ENCODE measurements at regions not wholly inside any gene's neighbourhood (a gene's known extent, or its start where the extent isn't known, plus 50 kb on each side); places are given as distances from the start of the nearest gene placed in this dataset.
"Not testable (repeated sequence)": the region's sequence is repeated elsewhere in the genome, so short reads cannot be mapped to it uniquely, and the experiment has no call there.

DNA sequence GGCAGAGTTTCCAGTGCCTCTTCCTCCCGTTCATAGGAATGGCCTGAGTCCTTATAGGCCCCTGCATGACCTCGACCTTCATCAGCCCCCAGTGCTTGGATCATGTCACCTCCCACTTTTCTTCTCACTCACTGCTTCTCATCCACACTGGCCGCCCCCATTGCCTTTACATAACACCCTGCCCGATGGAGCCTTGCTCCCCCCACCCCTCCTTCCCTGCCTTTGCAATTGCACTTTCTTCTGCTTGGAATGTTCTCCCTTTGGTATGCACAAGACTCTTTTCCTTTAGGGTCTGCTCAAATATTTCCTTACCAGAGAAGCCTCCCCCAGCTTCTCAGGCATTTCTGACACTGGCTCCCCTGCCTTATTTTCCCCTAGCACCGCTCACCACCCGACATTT, 125.2 kb upstream of the KCNJ6 start:
- no peak for DNase-seq

DNA sequence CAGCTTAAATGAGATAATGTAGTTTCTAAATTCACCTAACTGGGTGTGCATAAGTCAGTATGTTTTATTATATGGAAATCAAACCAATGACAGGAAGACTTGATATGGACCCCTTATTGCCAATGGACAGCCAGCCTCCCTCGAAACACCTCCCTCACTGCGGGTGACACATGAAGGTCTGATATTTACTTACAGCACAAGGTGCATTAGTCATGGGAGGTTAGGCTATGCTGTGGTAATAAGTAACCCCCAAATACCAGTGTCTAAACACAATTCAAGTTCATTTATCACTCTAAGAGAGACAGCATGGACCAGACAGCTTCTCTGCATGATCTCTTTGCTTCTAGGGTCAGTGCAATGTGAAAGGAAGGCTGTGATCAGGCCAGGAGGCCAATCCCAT, 126.0 kb upstream of the KCNJ6 start:
- DNase-seq, result no peak

DNA sequence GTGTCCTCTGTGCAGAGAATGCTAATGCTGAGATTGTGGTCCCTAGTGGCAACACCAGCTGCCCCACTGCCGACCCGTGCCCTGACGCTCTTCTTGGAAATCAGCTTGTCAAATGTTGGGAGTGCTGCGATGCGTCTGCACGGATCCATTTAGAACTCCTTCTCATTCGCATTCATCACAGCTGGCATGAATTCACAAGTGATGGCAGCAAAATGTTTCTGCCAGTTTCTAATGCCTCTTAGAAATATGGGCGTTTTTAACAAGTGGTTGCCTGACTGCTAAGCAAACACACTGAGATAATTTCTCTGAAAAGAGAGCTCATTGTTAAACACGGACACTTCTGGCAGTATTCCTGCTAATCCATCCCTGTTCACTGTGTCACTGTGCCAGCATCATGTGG, 131.9 kb upstream of the KCNJ6 start:
- DNase-seq, result no peak

DNA sequence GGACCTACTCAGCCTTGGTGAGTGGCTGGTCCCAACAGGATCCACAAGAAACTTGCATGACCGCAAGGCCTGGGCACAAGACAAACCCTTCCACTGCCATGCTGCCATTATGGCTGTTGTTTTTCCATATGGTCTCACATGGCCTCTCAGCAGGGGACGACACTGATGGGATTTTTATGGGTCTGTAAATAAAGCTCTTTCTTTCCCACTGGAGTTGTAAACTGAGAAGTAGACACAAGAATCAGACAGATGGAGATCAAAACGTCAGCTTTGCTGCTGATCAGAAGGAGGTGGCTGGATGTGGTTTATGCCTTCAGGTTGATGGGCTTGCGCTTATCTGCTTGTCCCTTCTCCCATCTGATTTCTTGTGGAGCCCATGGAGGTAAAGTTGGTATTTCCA, 138.1 kb upstream of the KCNJ6 start:
- DNase-seq, result no peak

DNA sequence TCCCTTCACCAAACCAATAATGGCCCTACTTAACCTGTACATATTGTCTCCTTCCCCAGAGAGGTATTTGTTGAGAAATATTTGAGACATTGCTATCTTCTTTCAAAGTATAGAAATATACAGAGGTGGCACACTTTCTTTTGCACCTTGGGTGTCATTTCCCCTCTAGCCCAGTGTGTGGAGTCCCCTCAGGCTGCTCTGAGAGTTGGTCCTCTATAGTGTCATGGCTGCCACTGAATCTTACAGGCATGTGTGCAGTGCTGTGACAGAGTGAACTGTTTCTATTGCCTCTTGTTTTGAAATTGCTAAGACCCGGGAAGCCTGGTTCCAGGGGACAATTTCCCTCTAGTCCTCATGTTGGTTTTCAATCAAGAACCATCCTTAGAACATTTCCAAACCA, 140.2 kb upstream of the KCNJ6 start:
- no peak for DNase-seq

DNA sequence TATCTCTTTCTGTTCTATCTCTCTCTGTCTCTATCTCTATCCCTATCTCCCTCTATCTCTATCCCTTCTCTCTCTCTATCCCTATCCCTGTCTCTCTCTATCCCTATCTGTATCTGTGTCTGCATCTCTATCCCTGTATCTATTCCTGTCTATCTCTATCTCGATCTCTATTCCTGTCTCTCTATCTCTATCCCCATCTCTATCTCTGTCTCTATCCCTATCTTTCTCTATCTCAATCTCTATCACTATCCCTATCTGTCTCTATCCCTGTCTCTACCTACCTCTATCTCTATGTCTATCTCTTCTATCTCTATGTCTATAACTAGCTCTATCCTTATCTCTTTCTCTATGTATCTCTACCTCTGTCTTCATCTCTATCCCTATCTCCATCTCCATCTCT, 141.4 kb upstream of the KCNJ6 start:
- DNase-seq, result no peak

DNA sequence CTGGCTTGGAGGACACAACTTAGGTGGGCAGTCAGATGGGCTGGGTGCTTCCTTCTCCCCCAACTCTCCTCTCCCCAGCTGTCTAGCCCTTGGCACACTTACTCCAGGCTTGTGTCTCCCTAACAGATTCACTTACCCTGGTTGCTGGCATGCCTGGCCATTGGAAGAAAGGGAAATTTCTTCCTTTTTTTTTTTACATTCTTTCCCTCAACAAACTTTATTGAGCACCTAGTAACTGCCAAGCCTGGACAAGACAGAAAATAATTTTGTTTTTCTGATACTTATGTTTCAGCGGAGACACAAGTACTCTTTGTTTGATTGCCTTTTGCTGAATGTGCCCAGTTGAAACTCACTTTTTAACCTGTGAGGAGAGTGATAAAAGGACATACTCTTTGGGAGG, 144.3 kb upstream of the KCNJ6 start:
- DNase-seq, result no peak

DNA sequence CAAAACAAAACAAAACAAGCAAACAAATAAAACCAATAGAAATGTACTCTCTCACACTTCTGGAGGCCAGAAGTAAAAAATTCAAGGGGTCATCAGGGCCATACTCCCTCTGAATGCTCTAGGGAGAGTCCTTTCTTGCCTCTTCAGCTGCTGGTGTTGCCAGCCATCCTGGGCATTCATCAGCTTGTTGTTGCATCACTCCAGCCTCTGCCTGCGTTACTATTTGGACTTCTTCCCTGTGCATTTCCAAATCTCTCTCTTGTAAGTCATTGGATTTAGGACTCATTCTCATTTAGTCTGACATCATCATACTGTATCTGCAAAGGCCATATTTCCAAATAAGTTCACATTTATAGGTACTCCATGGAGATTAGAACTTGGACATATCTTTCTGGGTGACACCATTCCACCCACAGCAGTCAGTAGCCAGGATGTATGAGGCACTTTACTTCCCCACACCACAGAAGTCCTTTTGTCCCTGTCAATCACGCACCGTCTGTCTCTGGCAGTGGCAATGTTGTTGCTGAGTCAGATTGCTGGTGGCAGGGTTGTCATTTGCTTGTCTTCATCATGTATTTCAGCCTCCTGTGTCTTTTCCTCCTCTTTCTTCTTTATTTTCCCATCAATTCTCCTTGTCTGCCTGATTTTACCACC, 151.0 kb upstream of the KCNJ6 start:
- DNase-seq, result no peak

DNA sequence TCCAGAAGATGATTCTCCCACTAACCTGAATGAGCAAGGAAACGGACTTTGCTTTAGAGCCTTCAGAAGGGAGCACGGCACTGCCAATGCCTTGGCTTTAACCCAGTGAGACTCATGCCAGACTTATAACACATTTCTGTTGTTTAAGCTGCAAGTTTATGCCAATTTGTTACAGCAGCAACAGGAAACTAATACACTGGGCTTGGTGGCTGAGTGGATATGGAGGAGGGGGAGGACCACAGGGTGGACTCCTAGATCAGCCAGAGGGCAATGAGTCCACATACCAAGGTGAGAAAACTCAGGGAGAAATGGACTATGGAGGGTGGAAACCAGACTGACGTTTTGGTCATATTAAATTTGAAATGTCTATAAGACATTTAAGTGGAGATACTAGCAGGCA, 156.2 kb upstream of the KCNJ6 start:
- DNase-seq, result no peak

DNA sequence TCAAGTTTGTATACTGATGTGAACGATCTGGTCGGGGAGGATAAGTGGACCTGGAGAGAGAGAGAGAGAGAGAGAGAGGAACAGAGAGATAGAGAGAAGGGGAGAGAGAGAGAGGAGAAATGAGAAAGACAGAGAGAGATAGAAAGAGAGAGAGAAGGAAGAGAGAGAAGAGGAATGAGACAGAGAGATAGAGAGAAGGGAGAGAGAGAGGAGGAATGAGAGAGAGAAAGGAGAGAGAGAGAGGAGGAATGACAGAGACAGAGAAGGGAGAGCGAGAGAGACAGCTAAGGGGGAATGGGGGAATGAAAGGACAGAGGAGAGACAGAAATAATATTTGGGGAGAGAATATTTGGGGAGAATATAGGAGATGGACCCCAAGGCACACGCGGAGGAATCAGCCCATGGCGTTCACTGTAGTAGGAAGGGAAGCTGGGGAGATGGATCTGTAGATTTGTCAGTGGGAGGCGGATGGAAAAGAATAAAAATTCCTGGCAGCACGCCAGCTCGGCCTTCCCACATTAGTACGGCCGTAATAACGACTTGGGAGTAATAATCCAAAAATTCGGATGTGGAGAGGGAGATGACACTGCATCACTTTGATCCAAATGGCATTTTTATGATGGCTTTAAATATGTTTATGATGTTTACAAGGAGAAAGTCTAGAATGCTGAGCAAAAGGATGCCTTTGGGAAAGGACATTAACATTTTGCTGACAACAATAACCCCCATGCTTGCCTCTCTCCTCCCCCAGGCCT, 159.8 kb upstream of the KCNJ6 start:
- DNase-seq, result no peak

DNA sequence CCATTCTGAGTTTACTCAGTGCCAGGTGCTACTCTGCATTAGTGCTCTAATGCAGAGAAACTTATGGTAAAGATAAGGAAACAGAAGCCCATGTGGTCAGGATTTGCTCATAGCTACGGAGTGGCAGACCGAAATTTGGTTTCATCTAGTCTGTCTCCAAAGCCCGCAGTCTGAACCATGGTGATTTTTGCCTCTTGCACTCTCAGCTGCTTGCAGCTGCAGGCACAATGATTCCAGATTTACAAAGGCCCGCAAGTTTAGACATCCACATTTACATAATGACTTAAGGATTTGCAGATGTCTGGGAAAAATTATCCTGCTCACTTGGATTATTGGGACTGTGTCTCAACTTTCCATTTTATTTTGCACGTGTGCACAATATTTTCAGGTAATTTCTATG, 161.3 kb upstream of the KCNJ6 start:
- DNase-seq, result no peak

DNA sequence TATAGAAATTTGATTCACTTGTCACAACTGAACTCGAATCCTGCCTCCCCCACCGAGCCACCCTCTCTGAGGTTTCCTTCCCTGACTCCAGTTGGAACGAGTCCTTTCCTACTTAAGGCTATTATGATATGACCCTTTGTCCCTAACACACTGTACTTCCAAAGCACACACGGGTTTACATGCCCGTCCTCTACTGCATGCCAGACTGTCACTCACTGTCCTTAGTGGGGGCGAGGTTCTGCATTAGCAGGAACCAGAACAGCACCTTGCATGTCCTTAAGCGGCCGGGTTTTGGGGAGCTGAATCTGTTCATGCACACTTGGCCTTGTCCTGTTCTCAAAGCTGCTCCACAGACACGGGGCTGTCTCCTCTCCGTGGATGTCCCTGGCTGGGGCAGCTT, 164.6 kb upstream of the KCNJ6 start:
- no peak for DNase-seq

DNA sequence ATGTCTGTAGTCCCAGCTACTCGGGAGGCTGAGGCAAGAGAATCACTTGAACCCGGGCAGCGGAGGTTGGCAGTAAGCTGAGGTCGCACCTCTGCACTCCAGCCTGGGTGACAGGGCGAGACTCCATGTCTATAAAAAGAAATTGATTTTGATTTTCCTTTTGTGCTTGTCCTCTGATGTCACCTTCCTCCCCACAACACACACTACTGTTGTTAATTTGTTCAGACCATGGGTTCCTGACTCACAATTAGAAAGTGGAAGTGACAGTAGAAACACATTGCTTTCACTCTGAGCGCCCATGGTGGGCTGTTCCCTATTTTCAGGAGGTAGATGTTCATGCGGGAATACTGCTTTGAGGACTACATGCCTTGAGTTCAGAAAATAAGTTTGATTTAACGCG, 165.5 kb upstream of the KCNJ6 start:
- no peak for DNase-seq

DNA sequence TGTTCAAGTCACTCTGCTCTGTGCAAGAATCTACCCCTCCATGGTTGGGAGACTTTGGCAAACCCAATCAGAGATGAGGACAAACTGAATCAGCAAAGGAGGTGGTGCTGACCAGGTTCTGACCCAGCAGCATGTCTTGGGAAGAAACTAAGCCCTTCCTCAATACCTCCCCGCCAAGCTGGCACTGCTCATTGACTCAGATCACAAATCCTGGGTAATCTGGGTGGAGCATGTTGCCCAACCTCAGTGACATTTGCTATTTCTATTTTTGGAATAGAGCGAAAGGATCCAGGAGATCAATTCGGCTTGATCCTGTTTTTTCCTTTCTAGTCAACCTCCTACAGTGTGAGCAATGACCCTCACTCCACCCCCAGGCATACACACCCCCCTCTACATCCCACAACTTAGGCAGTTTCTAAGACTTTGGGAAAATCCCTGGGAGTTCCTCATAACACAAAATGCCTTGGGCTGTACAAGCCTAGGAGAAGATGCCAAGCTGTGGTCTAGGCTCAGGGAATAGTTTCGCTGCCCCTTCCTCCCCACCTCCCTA, 166.8 kb upstream of the KCNJ6 start:
- no peak for DNase-seq

DNA sequence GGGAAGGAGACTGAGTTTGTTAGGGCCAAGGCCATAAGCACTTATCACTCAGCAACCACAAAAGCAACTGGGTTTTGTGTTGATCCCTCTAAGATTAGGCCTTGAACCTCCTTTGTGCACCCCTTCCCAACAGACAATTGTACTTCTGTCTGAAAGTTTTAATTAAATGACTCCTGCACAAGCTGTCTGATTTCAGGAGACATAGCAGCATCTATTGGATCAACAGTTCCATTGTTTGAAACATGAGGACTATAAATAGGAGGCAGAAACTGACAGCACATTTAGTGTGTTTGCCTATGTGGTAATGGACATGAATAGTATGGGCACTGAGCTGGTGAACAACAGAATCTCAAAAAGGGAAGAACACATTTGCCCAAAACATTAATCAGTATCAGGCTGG, 167.3 kb upstream of the KCNJ6 start:
- no peak for DNase-seq

DNA sequence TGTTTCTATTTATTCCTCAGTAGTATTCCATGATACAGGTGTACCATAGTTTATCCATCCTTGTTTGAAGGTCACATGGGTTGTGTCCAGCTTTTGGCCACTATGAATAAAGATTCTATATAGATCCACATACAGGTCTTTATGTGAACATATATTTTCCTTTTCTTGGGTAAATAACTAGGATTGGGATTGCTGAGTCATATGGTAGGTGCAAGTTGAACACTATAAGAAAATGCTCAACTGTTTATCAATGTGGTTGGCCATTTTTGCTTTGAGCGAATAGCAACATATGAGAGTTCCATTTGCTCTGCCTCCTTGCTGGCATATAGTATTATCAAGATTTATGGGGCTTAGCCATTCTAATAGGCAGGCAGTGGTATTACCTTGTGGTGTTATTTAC, 170.2 kb upstream of the KCNJ15 start:
- no peak for DNase-seq

DNA sequence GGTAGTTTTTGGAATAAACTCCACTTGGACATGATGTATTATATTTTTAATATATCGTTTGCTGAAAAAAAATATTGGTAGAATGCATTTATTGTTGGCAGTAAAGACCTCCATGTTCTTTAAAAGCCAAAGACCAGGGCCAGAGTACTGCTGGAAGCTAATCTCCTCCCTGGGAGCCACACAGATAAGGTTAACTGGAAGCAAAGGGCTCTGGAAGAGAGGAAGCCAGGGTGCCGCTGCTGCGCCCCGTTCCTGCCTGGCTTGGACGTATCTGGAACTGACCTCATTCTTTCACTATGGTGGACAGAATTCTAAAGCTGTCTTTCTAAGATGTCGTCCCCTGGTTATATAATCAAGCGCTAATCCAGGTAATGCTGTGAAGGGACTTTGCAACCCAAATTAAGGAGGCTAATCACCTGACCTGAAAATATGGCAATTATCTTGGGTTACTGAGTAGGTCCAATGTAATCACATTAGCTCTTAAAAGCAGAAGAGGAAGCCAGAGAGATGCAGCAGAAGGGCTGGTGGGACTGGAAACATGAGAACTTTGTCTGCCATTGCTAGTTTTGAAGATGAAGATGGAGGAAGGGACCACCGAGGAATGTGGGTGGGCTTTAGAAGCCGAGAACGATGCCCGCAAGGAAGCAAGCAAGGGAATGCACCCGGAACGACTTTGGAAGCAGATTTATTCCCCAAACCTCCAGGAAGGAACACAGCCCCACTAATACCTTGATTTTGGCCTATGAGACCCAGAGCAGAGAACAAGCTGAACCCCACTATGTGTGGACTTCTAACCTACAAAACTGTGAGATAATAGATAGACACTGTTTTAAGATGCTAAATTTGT, 167.7 kb upstream of the KCNJ15 start:
- DNase-seq, result no peak

DNA sequence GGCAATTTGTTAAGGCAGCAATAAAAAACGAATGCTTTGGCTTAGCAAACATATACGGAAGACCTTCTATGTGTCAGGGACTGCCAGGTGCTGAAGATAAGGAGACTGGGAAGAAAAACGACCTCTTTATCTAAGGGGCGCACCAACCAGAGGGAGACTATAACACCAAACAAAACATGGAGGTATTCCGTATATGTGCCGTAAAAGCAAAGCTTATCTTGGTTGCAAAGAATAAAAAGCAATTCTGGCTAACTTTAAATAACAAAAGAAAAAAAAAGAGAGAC, 167.1 kb upstream of the KCNJ15 start:
- DNase-seq, result no peak

DNA sequence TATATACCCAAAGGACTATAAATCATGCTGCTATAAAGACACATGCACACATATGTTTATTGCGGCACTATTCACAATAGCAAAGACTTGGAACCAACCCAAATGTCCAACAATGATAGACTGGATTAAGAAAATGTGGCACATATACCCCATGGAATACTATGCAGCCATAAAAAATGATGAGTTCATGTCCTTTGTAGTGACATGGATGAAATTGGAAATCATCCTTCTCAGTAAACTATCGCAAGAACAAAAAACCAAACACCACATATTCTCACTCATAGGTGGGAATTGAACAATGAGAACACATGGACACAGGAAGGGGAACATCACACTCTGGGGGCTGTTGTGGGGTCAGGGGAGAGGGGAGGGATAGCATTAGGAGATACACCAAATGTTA, 165.7 kb upstream of the KCNJ15 start:
- not testable (repeated sequence) for DNase-seq

DNA sequence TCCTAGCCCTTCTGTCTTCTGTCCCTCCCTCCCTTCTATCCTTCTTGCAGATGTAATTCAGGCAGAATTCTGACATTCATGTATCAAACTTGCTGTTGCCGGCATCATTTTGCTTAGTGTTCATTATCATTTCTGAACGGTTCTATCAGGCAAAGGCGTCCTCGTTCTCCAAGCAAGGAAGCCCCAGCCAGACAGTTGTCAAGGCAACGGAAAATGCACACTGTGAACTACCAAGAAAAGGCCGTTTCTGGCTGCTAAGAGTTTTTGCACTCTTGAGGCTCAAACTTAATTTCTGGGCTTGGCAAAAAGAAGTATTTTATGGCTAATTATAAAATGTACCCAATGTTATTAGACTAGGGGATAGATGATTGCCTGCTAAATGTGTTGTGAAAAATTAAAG, 164.7 kb upstream of the KCNJ15 start:
- DNase-seq, result no peak

DNA sequence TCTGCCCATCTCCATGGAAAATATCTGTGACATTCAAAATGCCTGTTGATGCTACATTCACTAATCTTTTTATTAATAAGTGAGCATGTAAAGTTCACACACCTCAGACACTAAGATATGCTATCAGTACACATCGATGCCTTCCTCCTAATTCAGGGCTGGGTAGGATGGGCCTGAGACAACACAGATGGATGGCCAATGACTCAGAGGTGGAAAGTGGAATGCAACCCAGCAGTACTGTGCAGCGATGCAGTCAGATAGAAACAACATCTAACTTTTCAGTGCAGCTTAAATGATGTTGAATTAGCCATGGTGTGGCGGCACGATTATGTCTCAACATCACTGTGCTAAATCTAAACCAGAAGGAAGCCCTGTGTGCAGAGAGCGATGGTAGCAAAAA, 161.6 kb upstream of the KCNJ15 start:
- no peak for DNase-seq

DNA sequence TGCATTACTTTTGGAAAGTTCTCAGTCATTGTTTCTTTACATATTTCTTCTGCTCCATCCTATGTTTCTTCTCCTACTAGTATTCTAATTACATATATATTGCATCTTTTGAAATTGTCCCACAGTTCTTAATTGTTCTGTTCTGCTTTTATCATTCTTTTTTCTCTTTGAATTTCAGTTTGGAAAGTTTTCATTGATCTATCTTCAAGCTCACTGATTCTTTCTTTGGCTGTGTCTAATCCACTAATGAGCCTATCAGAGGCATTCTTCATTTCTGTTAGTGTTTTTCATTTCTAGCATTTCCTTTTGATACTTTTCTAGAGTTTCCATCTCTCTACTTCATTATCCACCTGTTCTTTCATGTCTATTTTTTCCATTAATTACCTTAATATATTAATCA, 159.0 kb upstream of the KCNJ15 start:
- DNase-seq, result no peak

DNA sequence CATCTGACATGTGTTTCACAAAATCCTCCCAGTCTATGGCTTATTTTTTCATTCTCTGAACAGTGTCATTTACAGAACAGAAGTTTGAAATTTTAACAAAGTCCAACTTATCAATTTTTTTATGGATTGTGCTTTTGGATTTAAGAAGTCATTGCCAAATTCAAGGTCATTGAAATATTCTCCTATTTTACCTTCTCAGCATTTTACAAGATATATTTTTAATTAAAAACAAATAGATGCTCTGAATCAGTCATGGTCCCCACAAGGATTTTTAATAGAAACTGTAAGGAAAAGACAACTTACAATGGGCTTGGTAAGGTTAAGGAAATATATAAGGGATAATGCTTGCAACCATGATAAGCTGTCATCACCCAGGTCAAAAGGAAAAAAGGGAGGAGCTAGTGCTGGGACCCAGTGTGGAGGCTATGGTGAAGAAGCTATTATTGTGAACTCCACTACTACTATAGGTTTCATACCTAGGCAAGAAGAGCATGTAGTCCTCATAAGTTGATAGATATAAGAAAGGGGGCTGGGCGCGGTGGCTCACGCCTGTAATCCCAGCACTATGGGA, 144.5 kb upstream of the KCNJ15 start:
- DNase-seq, result no peak
